ENCODE measurements at regions not wholly inside any gene's neighbourhood (a gene's known extent, or its start where the extent isn't known, plus 50 kb on each side); places are given as distances from the start of the nearest gene placed in this dataset.
"Not testable (repeated sequence)": the region's sequence is repeated elsewhere in the genome, so short reads cannot be mapped to it uniquely, and the experiment has no call there.

- no peak for DNase-seq (ENCODE audit: low read depth)
Observed at GRCh38 chr22:48506506-48507145, 1321.0 kb downstream of the BRD1 start.

- DNase-seq (ENCODE audit: low read depth), result no peak
Observed at GRCh38 chr22:48505891-48506290, 1321.8 kb downstream of the BRD1 start.

GRCh38 chr22:48504519-48505140, 1323.0 kb downstream of the BRD1 start:
- DNase-seq (ENCODE audit: low read depth), result no peak

DNA sequence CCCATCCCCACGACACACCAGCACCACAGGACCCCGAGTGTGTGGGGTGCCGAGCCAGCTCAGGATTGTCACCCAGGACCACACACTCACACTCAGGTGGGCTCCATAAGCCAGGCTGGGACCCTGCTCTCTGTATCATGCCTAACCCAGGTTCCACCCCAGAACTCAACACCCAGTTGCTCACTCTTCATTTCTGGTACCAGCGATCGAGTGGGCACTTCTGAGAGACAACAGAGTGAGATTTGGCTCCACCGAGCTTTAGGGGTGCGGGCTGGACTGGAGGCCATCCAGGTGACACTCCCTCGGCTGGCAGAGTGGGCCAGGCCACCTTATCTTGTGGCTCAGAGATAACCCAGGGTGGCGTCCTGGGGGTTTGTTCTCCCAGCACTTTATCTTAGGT, 1323.8 kb downstream of the BRD1 start:
- no peak for DNase-seq (ENCODE audit: low read depth)

GRCh38 chr22:48503035-48503625, 1324.5 kb downstream of the BRD1 start:
- no peak for DNase-seq (ENCODE audit: low read depth)

DNA sequence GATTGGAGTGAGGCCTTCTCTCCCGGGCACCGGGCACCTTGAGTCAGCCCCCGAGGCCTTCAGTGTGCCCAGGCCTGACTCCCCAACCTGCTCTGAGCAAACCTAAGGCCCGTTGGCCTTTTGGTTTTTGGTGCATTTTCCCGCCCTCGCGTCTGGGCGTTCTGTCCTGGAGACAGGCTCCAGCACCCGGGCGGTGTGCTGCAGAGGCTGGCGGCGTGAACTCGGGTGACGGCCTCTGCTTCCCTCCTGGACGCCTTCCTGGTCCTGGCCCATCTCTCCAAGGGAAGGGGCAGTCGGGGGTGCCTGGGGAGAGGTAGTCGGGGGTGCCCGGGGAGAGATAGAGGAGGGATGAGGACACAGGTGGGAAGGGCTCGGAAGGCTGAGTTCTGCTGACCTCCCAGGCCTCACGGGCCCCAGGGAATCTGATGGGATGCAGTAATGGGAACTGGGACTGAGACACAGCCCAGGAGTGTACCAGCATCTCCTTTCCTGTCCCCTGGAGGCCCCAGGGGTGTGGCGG, 1326.4 kb downstream of the BRD1 start:
- DNase-seq (ENCODE audit: low read depth), result no peak

GRCh38 chr22:48500471-48501230, 1327.0 kb downstream of the BRD1 start:
- no peak for DNase-seq (ENCODE audit: low read depth)

DNA sequence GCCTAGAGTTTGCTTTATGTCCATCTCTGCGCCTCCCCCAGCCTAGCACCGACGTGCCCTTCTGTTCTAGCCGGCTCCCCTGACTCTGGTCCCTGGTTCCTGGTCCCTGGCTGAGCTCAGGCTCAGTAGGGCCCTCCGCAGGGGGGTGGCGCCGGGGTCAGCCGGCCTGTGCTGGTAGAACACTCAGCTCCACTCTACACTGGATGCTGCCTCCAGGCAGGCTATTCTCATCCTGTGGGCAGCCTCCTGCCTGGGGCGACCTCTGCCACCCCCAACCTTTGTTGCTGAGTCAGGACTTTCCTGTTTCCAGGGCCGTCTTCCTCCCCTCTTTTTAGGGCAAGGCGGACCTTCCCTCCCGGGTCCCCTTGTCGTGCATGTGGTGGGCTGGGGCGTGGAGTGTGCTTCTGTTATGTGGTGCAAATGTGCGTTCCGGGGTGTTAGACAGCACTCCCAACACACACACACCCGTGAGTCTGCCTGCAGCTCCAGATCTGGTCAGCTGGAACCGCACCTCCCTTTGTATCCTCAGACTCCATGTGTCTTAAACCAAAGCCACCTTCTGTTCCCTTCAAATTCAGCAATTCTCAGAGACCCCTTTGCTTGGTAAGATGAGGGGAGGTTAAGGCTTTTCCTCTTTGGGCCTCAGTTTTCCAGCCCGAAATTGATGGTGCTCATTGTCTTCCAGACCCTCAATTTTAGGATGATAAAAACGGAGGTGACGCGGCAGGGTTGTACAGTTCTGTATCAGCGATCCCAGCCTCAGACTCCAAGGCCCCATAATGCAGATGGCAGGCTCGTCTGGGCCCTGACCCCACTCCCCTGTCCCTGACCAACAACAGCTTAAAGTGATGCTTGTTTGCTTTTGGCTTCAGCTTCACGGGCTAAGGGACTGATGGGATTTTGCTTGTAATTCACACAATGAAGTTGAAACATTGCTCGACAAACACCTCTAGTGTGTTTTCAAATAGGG, 1327.9 kb downstream of the BRD1 start:
- DNase-seq (ENCODE audit: low read depth), result no peak

DNA sequence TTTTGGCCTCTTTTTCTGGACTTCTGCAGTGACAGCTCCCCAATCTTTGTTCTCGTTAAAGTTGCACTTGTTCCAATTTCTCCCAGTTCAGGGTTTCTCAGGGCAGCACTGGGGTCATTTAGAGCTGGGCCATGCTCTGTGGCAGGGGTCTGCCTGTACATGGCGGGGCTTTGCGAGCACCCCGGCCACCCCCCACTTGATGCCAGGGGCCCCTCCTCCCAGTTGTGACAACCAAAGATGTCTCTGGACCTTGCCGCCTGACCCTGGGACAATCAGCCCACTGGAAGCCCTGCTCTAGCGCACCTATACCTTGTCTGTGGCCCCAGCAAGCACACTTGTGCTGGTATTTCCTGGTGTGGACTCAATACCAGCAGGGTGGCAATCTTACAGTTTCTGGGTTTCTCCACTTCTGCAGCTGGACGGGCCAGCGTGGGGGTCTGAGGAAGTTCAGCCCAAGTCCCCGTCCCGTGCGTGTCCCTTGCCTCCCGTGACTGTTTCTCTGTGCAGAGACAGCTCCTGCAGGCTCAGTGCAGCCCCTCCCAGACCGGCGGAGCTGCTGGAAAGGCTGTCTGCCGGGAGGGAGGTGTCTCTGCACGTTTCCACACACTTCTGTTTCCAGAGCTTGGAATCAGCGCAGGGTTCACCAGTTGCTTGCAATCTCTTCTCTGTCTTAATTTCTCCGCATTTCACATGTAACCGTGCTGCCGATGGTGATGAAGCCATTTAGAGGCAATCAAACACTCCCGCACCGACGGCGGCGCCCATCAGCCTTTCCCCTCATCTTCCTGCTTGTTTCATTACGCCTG, 1328.9 kb downstream of the BRD1 start:
- DNase-seq (ENCODE audit: low read depth), result no peak

DNA sequence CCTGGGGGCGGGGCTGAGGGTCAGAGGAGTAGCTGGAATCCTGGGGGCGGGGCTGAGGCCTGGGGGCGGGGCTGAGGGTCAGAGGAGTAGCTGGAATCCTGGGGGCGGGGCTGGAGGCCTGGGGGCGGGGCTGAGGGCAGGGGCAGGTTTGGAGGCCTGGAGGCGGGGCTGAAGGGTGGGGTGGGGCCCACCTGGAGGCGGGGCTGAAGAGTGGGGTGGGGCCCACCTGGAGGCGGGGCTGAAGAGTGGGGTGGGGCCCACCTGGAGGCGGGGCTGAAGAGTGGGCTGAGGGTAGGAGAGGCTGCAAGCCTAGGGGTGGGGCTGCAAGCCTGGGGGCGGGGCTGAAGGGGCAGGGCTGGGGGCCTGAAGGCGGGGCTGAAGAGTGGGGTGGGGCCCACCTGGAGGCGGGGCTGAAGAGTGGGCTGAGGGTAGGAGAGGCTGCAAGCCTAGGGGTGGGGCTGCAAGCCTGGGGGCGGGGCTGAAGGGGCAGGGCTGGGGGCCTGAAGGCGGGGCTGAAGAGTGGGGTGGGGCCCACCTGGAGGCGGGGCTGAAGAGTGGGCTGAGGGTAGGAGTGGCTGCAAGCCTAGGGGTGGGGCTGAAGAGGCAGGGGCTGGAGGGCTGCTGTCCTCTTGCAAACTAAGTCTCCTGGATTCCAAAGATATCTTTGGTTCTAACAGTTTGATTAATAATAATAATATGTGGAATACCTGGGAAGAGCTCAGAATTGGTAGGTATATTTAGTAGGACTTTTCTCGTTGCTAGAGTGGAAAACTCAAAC, 1329.7 kb downstream of the BRD1 start:
- DNase-seq (ENCODE audit: low read depth), result not testable (repeated sequence)

GRCh38 chr22:48496987-48497650, 1330.6 kb downstream of the BRD1 start:
- no peak for DNase-seq (ENCODE audit: low read depth)

GRCh38 chr22:48496226-48496845, 1331.3 kb downstream of the BRD1 start:
- DNase-seq (ENCODE audit: low read depth), result no peak

GRCh38 chr22:48495751-48496080, 1332.0 kb downstream of the BRD1 start:
- DNase-seq (ENCODE audit: low read depth), result no peak

GRCh38 chr22:48494968-48495750, 1332.5 kb downstream of the BRD1 start:
- no peak for DNase-seq (ENCODE audit: low read depth)

- no peak for DNase-seq (ENCODE audit: low read depth)
Observed at GRCh38 chr22:48494256-48494967, 1333.3 kb downstream of the BRD1 start.

DNA sequence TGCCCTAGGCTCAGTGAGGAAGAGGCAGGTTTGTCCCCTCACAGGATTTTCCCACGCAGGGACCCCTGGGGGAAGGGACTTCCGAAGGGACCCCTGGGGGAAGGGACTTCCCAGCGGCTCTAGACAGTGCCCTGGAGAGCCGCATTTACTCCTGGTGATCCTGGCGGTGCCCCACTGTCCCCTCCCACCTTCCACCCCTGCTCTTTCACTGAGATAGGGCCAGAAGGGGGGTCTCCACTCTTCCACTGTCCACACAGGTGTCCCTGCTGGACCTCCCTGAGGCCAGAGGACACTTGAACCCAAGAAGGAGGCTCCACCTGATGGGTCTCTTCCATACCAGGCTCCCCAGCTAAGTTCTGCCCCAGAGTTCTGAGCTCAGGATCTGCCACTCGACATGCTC, 1333.9 kb downstream of the BRD1 start:
- no peak for DNase-seq (ENCODE audit: low read depth)

Data from GM04503 (cell line).